ENCODE measurements at regions not wholly inside any gene's neighbourhood (a gene's known extent, or its start where the extent isn't known, plus 50 kb on each side); places are given as distances from the start of the nearest gene placed in this dataset.

- H3K27ac Mint-ChIP-seq: peak overlapping the region; percentile 98
- ChIA-PET CTCF (interaction anchor here (0.7 to 2.5 kb wide), 4 partner anchors 15 to 24 kb away, joined by 3 to 7 read pairs (median 6); no protein-coding TSS in a partner anchor), POLR2A (interaction anchor here (1.0 to 2.7 kb wide), 5 partner anchors 15 to 97 kb away, joined by 3 to 11 read pairs (median 4); partner anchors contain the start of gene SFMBT2)
- H3K36me3 Mint-ChIP-seq (ENCODE audit: low read depth): peaks cover 53% of the 10 kb centered on the region
- peaks cover 47% of the 10 kb centered on the region for H3K9me3 Mint-ChIP-seq
- H3K4me3 Mint-ChIP-seq: peak overlapping the region; percentile 53
- H3K4me1 Mint-ChIP-seq: peaks cover 60% of the 10 kb centered on the region
- peak; percentile 79 for DNase-seq
- H3K27me3 Mint-ChIP-seq: peaks cover 2% of the 10 kb centered on the region
Measured at GRCh38 chr10:7507887-7508726, 97.3 kb upstream of the SFMBT2 start.

GRCh38 chr10:7506571-7506970 is 95.7 kb upstream of the SFMBT2 start:
- no peak for DNase-seq
- POLR2A ChIA-PET: no interaction called here
- H3K27me3 Mint-ChIP-seq: peaks cover 9% of the 10 kb centered on the region
- peak overlapping the region; percentile 98 for H3K27ac Mint-ChIP-seq
- H3K4me3 Mint-ChIP-seq: no peak overlapping the region
- CTCF ChIA-PET: interaction anchor here (2.3 kb wide), 1 partner anchor 13 kb away, joined by 5 read pairs; no protein-coding TSS in a partner anchor
- peaks cover 54% of the 10 kb centered on the region for H3K36me3 Mint-ChIP-seq (ENCODE audit: low read depth)
- peaks cover 44% of the 10 kb centered on the region for H3K9me3 Mint-ChIP-seq
- H3K4me1 Mint-ChIP-seq: peaks cover 56% of the 10 kb centered on the region

- Mint-ChIP-seq H3K36me3 (ENCODE audit: low read depth) (peaks cover 43% of the 10 kb centered on the region), H3K27ac (no peak overlapping the region), H3K4me1 (peaks cover 57% of the 10 kb centered on the region), H3K4me3 (no peak overlapping the region), H3K9me3 (peaks cover 34% of the 10 kb centered on the region), H3K27me3 (peaks cover 12% of the 10 kb centered on the region)
- ChIA-PET POLR2A (no interaction called here), CTCF (no interaction called here)
- no peak for DNase-seq
Measured at GRCh38 chr10:7505196-7505595, 94.4 kb upstream of the SFMBT2 start.

GRCh38 chr10:7503190-7503589 is 92.4 kb upstream of the SFMBT2 start:
- Mint-ChIP-seq H3K9me3 (peaks cover 16% of the 10 kb centered on the region), H3K4me3 (no peak overlapping the region), H3K27ac (no peak overlapping the region), H3K36me3 (ENCODE audit: low read depth) (peaks cover 26% of the 10 kb centered on the region), H3K4me1 (peaks cover 45% of the 10 kb centered on the region), H3K27me3 (peaks cover 12% of the 10 kb centered on the region)
- no peak for DNase-seq
- ChIA-PET POLR2A (no interaction called here), CTCF (no interaction called here)

GRCh38 chr10:7501157-7501556 is 90.3 kb upstream of the SFMBT2 start:
- H3K4me3 Mint-ChIP-seq: no peak overlapping the region
- DNase-seq: peak; percentile 37
- H3K9me3 Mint-ChIP-seq: peaks cover 4% of the 10 kb centered on the region
- POLR2A ChIA-PET: interaction anchor here (1.7 kb wide), 1 partner anchor 17 kb away, joined by 8 read pairs; no protein-coding TSS in a partner anchor
- H3K27me3 Mint-ChIP-seq: peaks cover 12% of the 10 kb centered on the region
- H3K27ac Mint-ChIP-seq: peak overlapping the region; percentile 31
- CTCF ChIA-PET: no interaction called here
- peaks cover 27% of the 10 kb centered on the region for H3K4me1 Mint-ChIP-seq
- H3K36me3 Mint-ChIP-seq (ENCODE audit: low read depth): peaks cover 9% of the 10 kb centered on the region

GRCh38 chr10:7498111-7498510 is 87.3 kb upstream of the SFMBT2 start:
- peaks cover 7% of the 10 kb centered on the region for H3K36me3 Mint-ChIP-seq (ENCODE audit: low read depth)
- H3K27ac Mint-ChIP-seq: no peak overlapping the region
- H3K4me3 Mint-ChIP-seq: no peak overlapping the region
- peaks cover 32% of the 10 kb centered on the region for H3K4me1 Mint-ChIP-seq
- no peaks in the 10 kb centered on the region for H3K9me3 Mint-ChIP-seq
- ChIA-PET POLR2A (no interaction called here), CTCF (interaction anchor here (1.1 kb wide), 1 partner anchor 27 kb away, joined by 3 read pairs; no protein-coding TSS in a partner anchor)
- DNase-seq: no peak
- peaks cover 13% of the 10 kb centered on the region for H3K27me3 Mint-ChIP-seq

- Mint-ChIP-seq H3K9me3 (peaks cover 3% of the 10 kb centered on the region), H3K36me3 (ENCODE audit: low read depth) (peaks cover 9% of the 10 kb centered on the region), H3K27ac (no peak overlapping the region), H3K4me3 (no peak overlapping the region), H3K27me3 (peaks cover 2% of the 10 kb centered on the region), H3K4me1 (peaks cover 41% of the 10 kb centered on the region)
- DNase-seq: no peak
- CTCF ChIA-PET: interaction anchor here (1.4 to 2.3 kb wide), 2 partner anchors 10 to 13 kb away, joined by 5 to 7 read pairs; no protein-coding TSS in a partner anchor
- POLR2A ChIA-PET: interaction anchor here (0.9 to 4.0 kb wide), 3 partner anchors 9 to 50 kb away, joined by 3 to 20 read pairs (median 3); no protein-coding TSS in a partner anchor
Measured at GRCh38 chr10:7493996-7494395, 83.2 kb upstream of the SFMBT2 start.

- peaks cover 3% of the 10 kb centered on the region for H3K9me3 Mint-ChIP-seq
- ChIA-PET POLR2A (interaction anchor here (0.9 to 4.0 kb wide), 7 partner anchors 8 to 295 kb away, joined by 3 to 20 read pairs (median 4); partner anchors contain the start of genes ATP5F1C and KIN), CTCF (interaction anchor here (1.0 to 2.3 kb wide), 4 partner anchors 9 to 224 kb away, joined by 3 to 7 read pairs (median 6); no protein-coding TSS in a partner anchor)
- peak overlapping the region; percentile 72 for H3K27ac Mint-ChIP-seq
- DNase-seq: no peak
- peaks cover 9% of the 10 kb centered on the region for H3K36me3 Mint-ChIP-seq (ENCODE audit: low read depth)
- H3K4me1 Mint-ChIP-seq: peaks cover 41% of the 10 kb centered on the region
- H3K4me3 Mint-ChIP-seq: no peak overlapping the region
- peaks cover 2% of the 10 kb centered on the region for H3K27me3 Mint-ChIP-seq
Measured at GRCh38 chr10:7492660-7493046, 81.8 kb upstream of the SFMBT2 start.

- Mint-ChIP-seq H3K36me3 (ENCODE audit: low read depth) (peaks cover 13% of the 10 kb centered on the region), H3K9me3 (peaks cover 7% of the 10 kb centered on the region), H3K27me3 (peaks cover 2% of the 10 kb centered on the region), H3K27ac (peak overlapping the region; percentile 72), H3K4me1 (peaks cover 46% of the 10 kb centered on the region), H3K4me3 (no peak overlapping the region)
- POLR2A ChIA-PET: interaction anchor here (0.9 to 4.0 kb wide), 6 partner anchors 7 to 67 kb away, joined by 3 to 20 read pairs (median 4); no protein-coding TSS in a partner anchor
- CTCF ChIA-PET: interaction anchor here (1.0 to 2.3 kb wide), 3 partner anchors 8 to 223 kb away, joined by 3 to 7 read pairs (median 7); no protein-coding TSS in a partner anchor
- DNase-seq: no peak
Measured at GRCh38 chr10:7491949-7492659, 81.3 kb upstream of the SFMBT2 start.

GRCh38 chr10:7491230-7491629 is 80.4 kb upstream of the SFMBT2 start:
- POLR2A ChIA-PET: no interaction called here
- CTCF ChIA-PET: no interaction called here
- Mint-ChIP-seq H3K9me3 (peaks cover 7% of the 10 kb centered on the region), H3K4me3 (no peak overlapping the region), H3K36me3 (ENCODE audit: low read depth) (peaks cover 13% of the 10 kb centered on the region), H3K27me3 (peaks cover 2% of the 10 kb centered on the region), H3K4me1 (peaks cover 47% of the 10 kb centered on the region), H3K27ac (no peak overlapping the region)
- no peak for DNase-seq

- DNase-seq: no peak
- Mint-ChIP-seq H3K4me3 (no peak overlapping the region), H3K9me3 (peaks cover 7% of the 10 kb centered on the region), H3K36me3 (ENCODE audit: low read depth) (peaks cover 25% of the 10 kb centered on the region), H3K27ac (no peak overlapping the region), H3K27me3 (no peaks in the 10 kb centered on the region), H3K4me1 (peaks cover 58% of the 10 kb centered on the region)
- POLR2A ChIA-PET: interaction anchor here (1.2 kb wide), 1 partner anchor 8 kb away, joined by 3 read pairs; no protein-coding TSS in a partner anchor
- CTCF ChIA-PET: no interaction called here
Measured at GRCh38 chr10:7488418-7488829, 77.6 kb upstream of the SFMBT2 start.

GRCh38 chr10:7487528-7487927 is 76.7 kb upstream of the SFMBT2 start:
- Mint-ChIP-seq H3K27ac (no peak overlapping the region), H3K4me3 (no peak overlapping the region), H3K36me3 (ENCODE audit: low read depth) (peaks cover 27% of the 10 kb centered on the region), H3K27me3 (no peaks in the 10 kb centered on the region), H3K4me1 (peaks cover 58% of the 10 kb centered on the region), H3K9me3 (peaks cover 7% of the 10 kb centered on the region)
- ChIA-PET POLR2A (interaction anchor here (0.6 kb wide), 1 partner anchor 14 kb away, joined by 3 read pairs; no protein-coding TSS in a partner anchor), CTCF (no interaction called here)
- DNase-seq: no peak

- ChIA-PET CTCF (no interaction called here), POLR2A (no interaction called here)
- H3K27me3 Mint-ChIP-seq: no peaks in the 10 kb centered on the region
- H3K4me1 Mint-ChIP-seq: peaks cover 57% of the 10 kb centered on the region
- H3K36me3 Mint-ChIP-seq (ENCODE audit: low read depth): peaks cover 27% of the 10 kb centered on the region
- no peak overlapping the region for H3K27ac Mint-ChIP-seq
- DNase-seq: no peak
- H3K4me3 Mint-ChIP-seq: no peak overlapping the region
- peaks cover 7% of the 10 kb centered on the region for H3K9me3 Mint-ChIP-seq
Measured at GRCh38 chr10:7486528-7486927, 75.7 kb upstream of the SFMBT2 start.

All from activated CD4-positive, alpha-beta memory T cell treated with anti-CD3 and anti-CD28 coated beads, Interleukin-2, amount 10 ng/mL, durations not matched to agents 7 days and 5 days (primary cell).